SW480 (cell line): ENCODE measurements at regions not wholly inside any gene's neighbourhood (a gene's known extent, or its start where the extent isn't known, plus 50 kb on each side); places are given as distances from the start of the nearest gene placed in this dataset.

Source experiments
- DNase-seq: peaks from one replicate; pipeline ENCODE4 v3.0.0-alpha.2; 2016; ENCODE audit warnings: low spot score

- DNase-seq: no peak
Observed at GRCh38 chr9:100959226-100959625, 69.3 kb upstream of the PLPPR1 start.
